Omental fat pad (tissue), 3 donors: ENCODE measurements at regions not wholly inside any gene's neighbourhood (a gene's known extent, or its start where the extent isn't known, plus 50 kb on each side); places are given as distances from the start of the nearest gene placed in this dataset.

Experiments used
- ATAC-seq: fragments of 150-250 bp; one replicate; pipeline ENCODE4 v1.9.1; 2016; ENCODE audit warnings: mild to moderate bottlenecking, moderate library complexity; ENCODE audit not compliant: low FRiP score
- DNase-seq: peaks from one replicate; pipeline ENCODE4 v3.0.0-alpha.2; 2019; ENCODE audit warnings: low spot score
- CTCF ChIP-seq, 3 donors: fragments of 450-650 bp; IDR thresholded peaks; one replicate each; pipeline ENCODE4 v1.5.1; 2016 to 2017; ENCODE audit warnings: antibody characterized with exemption in 3 of 3, mild to moderate bottlenecking in 3 of 3, moderate library complexity in 2 of 3

GRCh38 chr11:116250155-116250554 is 522.6 kb downstream of the BUD13 start:
- no peak for TF ChIP-seq CTCF (IDR thresholded peaks at IDR 0.05)
- DNase-seq (no peak), ATAC-seq (no peak)

- DNase-seq (no peak), ATAC-seq (no peak)
- TF ChIP-seq CTCF (IDR thresholded peaks at IDR 0.05) = no peak
Measured at GRCh38 chr11:116249561-116249960, 523.2 kb downstream of the BUD13 start.

- TF ChIP-seq CTCF (IDR thresholded peaks at IDR 0.05) = no peak
- ATAC-seq = no peak
- no peak for DNase-seq
Measured at GRCh38 chr11:116244889-116245288, 527.9 kb downstream of the BUD13 start.

GRCh38 chr11:116244439-116244838 is 528.3 kb downstream of the BUD13 start:
- ATAC-seq (no peak), DNase-seq (no peak)
- no peak for TF ChIP-seq CTCF (IDR thresholded peaks at IDR 0.05)

GRCh38 chr11:116243991-116244390 is 528.8 kb downstream of the BUD13 start:
- DNase-seq (no peak), ATAC-seq (no peak)
- TF ChIP-seq CTCF (IDR thresholded peaks at IDR 0.05) = no peak

- DNase-seq (no peak), ATAC-seq (no peak)
- TF ChIP-seq CTCF (IDR thresholded peaks at IDR 0.05) = no peak
Measured at GRCh38 chr11:116242006-116242405, 530.8 kb downstream of the BUD13 start.

GRCh38 chr11:116240710-116241109 is 532.1 kb downstream of the BUD13 start:
- no peak for TF ChIP-seq CTCF (IDR thresholded peaks at IDR 0.05)
- ATAC-seq (no peak), DNase-seq (no peak)
